Liver (tissue), 8 donors: ENCODE measurements at regions not wholly inside any gene's neighbourhood (a gene's known extent, or its start where the extent isn't known, plus 50 kb on each side); places are given as distances from the start of the nearest gene placed in this dataset.

Experiments used
- DNase-seq: peaks from one replicate; pipeline ENCODE4 v3.0.0-alpha.2; 2017; ENCODE audit warnings: low spot score
- H3K27ac ChIP-seq, 2 donors: one replicate each; pipeline ENCODE4 v1.7.0; 2013; ENCODE audit warnings: inconsistent platforms in 2 of 2, low read length in 2 of 2, control low read depth in 1 of 2, low read depth in 1 of 2, mild to moderate bottlenecking in 1 of 2
- H3K27me3 ChIP-seq, 4 donors: one replicate each; pipeline versions ENCODE4 v1.6.1 to v1.7.0; 2013; ENCODE audit warnings: low read length in 3 of 4, inconsistent platforms in 1 of 4, mild to moderate bottlenecking in 1 of 4, moderate library complexity in 1 of 4; ENCODE audit not compliant: control insufficient read depth in 4 of 4, insufficient read depth in 4 of 4
- H3K36me3 ChIP-seq, 4 donors: one replicate each; pipeline versions ENCODE4 v1.6.1 to v1.7.0; 2013; ENCODE audit warnings: low read length in 3 of 4, mild to moderate bottlenecking in 3 of 4, low read depth in 1 of 4, moderate library complexity in 1 of 4; ENCODE audit not compliant: control insufficient read depth in 4 of 4, insufficient read depth in 3 of 4
- H3K4me1 ChIP-seq, 4 donors: one replicate each; pipeline versions ENCODE4 v1.6.1 to v1.7.0; 2013; ENCODE audit warnings: low read length in 3 of 4, mild to moderate bottlenecking in 3 of 4, moderate library complexity in 1 of 4; ENCODE audit not compliant: control insufficient read depth in 4 of 4, insufficient read depth in 4 of 4
- H3K4me3 ChIP-seq, 3 donors: one replicate each; pipeline versions ENCODE4 v1.6.1 to v1.7.0; 2013; ENCODE audit warnings: low read length in 3 of 3, control low read depth in 1 of 3, low read depth in 1 of 3, mild to moderate bottlenecking in 1 of 3
- H3K9ac ChIP-seq, 2 donors: one replicate each; pipeline ENCODE4 v1.7.0; 2013; ENCODE audit warnings: low read length in 2 of 2, mild to moderate bottlenecking in 2 of 2, moderate library complexity in 2 of 2, control low read depth in 1 of 2, low read depth in 1 of 2
- H3K9me3 ChIP-seq, 4 donors: one replicate each; pipeline versions ENCODE4 v1.6.1 to v1.7.0; 2013; ENCODE audit warnings: low read length in 3 of 4; ENCODE audit not compliant: control insufficient read depth in 4 of 4
- FOXA1 ChIP-seq: IDR thresholded peaks from 2 replicates; pipeline ENCODE4 v1.6.1; 2016; ENCODE audit warnings: antibody characterized with exemption
- FOXA2 ChIP-seq: IDR thresholded peaks from 2 replicates; pipeline ENCODE4 v1.6.1; 2016; ENCODE audit warnings: antibody characterized with exemption
- JUND ChIP-seq, 2 donors: IDR thresholded peaks; 2 replicates each; pipeline ENCODE4 v1.6.1; 2016; ENCODE audit warnings: antibody characterized with exemption in 2 of 2
- NR2F2 ChIP-seq: IDR thresholded peaks from 2 replicates; pipeline ENCODE4 v1.6.1; 2016; ENCODE audit warnings: antibody characterized with exemption
- RAD21 ChIP-seq, 2 donors: IDR thresholded peaks; 2 replicates each; pipeline ENCODE4 v1.6.1; 2016; ENCODE audit warnings: antibody characterized with exemption in 2 of 2, mild to moderate bottlenecking in 2 of 2
- RXRA ChIP-seq, 2 donors: IDR thresholded peaks; 2 replicates each; pipeline ENCODE4 v1.6.1; 2017 to 2018; ENCODE audit warnings: antibody characterized with exemption in 2 of 2, mild to moderate bottlenecking in 1 of 2
- SP1 ChIP-seq: IDR thresholded peaks from 2 replicates; pipeline ENCODE4 v1.6.1; 2018; ENCODE audit warnings: antibody characterized with exemption, mild to moderate bottlenecking
- TAF1 ChIP-seq: conservative IDR thresholded peaks from 2 replicates; pipeline ENCODE4 v1.6.1; 2016; ENCODE audit warnings: antibody characterized with exemption, mild to moderate bottlenecking
- WGBS: extraction: QIAGEN DNeasy Blood & Tissue Kit; methylation state at CpG from one replicate; pipeline ENCODE4 v1.1.7; 2013; 5-methylcytosine and 5-hydroxymethylcytosine counted together
- TF ChIP-seq, protein P1 (sequence below): IDR thresholded peaks from 2 replicates; pipeline ENCODE4 v1.6.1; 2016; ENCODE audit warnings: antibody characterized with exemption
- TF ChIP-seq, protein P2 (sequence below): fragments of 150-350 bp; IDR thresholded peaks from 2 replicates; pipeline ENCODE4 v1.5.1; 2017; ENCODE audit warnings: improper control_type of control experiment, low read depth, low read length; ENCODE audit not compliant: missing input control
- TF ChIP-seq, protein P3 (sequence below): IDR thresholded peaks from 2 replicates; pipeline ENCODE4 v1.6.1; 2016; ENCODE audit warnings: antibody characterized with exemption
- TF ChIP-seq, protein P4 (sequence below): IDR thresholded peaks from 2 replicates; pipeline ENCODE4 v1.6.1; 2016; ENCODE audit warnings: antibody characterized with exemption, mild to moderate bottlenecking
- donor health status: healthy.
- donor health status: healthy.
- donor health status: healthy.
- donor health status: healthy.
- donor health status: healthy.

DNA sequence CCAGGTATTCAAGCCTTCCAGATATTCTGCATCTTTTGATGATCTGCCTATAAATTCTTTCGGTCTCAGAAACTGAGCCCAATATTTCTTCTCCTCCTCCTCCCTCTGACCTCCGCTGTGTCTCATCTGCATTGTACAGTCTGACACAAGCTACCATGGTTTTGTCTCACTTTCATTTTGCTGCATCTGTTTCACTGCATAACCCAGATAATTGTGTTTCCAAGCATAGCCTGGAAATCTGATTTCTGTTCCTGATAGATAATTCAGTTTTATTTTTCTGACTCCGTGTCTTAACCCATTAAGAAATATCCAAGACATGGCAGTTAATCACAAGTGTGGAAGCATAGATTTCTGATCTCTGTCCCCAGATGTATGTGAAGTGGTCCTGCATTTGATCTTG, 374.2 kb upstream of the SEMA3A start:
- 75% methylated on average over 3 of the region's 3 CpGs for whole genome bisulfite sequencing
- Histone ChIP-seq H3K27ac (no peak overlapping the region), H3K4me3 (no peak overlapping the region), H3K36me3 (no peaks in the 10 kb centered on the region), H3K4me1 (no peaks in the 10 kb centered on the region), H3K9ac (no peak overlapping the region), H3K9me3 (no peaks in the 10 kb centered on the region), H3K27me3 (no peaks in the 10 kb centered on the region)
- no peak for DNase-seq
- TF ChIP-seq, protein P1, sequence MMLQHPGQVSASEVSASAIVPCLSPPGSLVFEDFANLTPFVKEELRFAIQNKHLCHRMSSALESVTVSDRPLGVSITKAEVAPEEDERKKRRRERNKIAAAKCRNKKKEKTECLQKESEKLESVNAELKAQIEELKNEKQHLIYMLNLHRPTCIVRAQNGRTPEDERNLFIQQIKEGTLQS = no peak
- TF ChIP-seq RXRA (IDR thresholded peaks at IDR 0.05) (no peak), FOXA2 (no peak), TAF1 (no peak), FOXA1 (no peak), RAD21 (IDR thresholded peaks at IDR 0.05) (no peak)
- TF ChIP-seq, protein P2, sequence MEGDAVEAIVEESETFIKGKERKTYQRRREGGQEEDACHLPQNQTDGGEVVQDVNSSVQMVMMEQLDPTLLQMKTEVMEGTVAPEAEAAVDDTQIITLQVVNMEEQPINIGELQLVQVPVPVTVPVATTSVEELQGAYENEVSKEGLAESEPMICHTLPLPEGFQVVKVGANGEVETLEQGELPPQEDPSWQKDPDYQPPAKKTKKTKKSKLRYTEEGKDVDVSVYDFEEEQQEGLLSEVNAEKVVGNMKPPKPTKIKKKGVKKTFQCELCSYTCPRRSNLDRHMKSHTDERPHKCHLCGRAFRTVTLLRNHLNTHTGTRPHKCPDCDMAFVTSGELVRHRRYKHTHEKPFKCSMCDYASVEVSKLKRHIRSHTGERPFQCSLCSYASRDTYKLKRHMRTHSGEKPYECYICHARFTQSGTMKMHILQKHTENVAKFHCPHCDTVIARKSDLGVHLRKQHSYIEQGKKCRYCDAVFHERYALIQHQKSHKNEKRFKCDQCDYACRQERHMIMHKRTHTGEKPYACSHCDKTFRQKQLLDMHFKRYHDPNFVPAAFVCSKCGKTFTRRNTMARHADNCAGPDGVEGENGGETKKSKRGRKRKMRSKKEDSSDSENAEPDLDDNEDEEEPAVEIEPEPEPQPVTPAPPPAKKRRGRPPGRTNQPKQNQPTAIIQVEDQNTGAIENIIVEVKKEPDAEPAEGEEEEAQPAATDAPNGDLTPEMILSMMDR = no peak
- TF ChIP-seq, protein P3, sequence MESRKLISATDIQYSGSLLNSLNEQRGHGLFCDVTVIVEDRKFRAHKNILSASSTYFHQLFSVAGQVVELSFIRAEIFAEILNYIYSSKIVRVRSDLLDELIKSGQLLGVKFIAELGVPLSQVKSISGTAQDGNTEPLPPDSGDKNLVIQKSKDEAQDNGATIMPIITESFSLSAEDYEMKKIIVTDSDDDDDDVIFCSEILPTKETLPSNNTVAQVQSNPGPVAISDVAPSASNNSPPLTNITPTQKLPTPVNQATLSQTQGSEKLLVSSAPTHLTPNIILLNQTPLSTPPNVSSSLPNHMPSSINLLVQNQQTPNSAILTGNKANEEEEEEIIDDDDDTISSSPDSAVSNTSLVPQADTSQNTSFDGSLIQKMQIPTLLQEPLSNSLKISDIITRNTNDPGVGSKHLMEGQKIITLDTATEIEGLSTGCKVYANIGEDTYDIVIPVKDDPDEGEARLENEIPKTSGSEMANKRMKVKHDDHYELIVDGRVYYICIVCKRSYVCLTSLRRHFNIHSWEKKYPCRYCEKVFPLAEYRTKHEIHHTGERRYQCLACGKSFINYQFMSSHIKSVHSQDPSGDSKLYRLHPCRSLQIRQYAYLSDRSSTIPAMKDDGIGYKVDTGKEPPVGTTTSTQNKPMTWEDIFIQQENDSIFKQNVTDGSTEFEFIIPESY = no peak

DNA sequence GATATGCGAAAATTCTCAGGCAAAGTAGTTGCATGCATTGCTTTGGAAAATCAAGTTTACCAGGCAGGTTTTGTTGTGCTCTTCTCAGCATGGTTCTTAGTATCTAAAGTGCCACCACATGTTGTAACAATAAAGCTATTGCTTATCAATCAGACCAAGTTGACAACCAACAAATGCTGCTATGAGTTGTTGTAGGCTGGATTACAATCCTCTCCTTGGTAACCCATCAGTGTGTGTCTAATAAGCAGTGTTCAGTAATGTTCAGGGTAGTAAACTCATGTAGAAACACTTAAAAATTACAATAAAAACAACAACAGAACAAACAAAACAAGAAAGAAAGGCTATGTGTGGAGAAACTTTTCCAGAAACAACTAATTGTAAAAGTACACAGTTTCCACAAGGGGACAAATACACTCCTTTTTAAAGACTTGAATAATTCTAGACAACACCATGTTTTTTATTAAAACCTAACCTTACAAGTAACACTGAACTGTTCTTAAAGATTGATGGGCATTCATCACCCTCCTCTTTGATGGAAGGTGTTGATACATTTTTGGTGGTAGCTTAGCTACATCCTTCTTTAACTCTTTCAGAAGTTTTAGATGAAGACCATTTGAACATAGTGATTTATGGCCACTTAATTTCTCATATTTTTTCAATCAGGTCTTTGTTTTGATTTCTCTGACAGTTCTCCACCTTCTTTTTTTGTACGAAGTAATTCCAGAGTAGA, 370.9 kb upstream of the SEMA3A start:
- H3K9me3 ChIP-seq = no peaks in the 10 kb centered on the region
- no peak overlapping the region for H3K9ac ChIP-seq
- WGBS = 78% methylated on average over 2 of the region's 2 CpGs
- no peak for DNase-seq
- H3K4me3 ChIP-seq = no peak overlapping the region
- no peaks in the 10 kb centered on the region for H3K27me3 ChIP-seq
- H3K4me1 ChIP-seq = no peaks in the 10 kb centered on the region
- no peaks in the 10 kb centered on the region for H3K36me3 ChIP-seq
- H3K27ac ChIP-seq = no peak overlapping the region
- TF ChIP-seq SP1 (no peak), NR2F2 (no peak), TAF1 (no peak), RXRA (IDR thresholded peaks at IDR 0.05) (no peak), RAD21 (IDR thresholded peaks at IDR 0.05) (no peak), FOXA1 (no peak), JUND (IDR thresholded peaks at IDR 0.05) (no peak)
- TF ChIP-seq, protein P1 = no peak
- TF ChIP-seq, protein P4, sequence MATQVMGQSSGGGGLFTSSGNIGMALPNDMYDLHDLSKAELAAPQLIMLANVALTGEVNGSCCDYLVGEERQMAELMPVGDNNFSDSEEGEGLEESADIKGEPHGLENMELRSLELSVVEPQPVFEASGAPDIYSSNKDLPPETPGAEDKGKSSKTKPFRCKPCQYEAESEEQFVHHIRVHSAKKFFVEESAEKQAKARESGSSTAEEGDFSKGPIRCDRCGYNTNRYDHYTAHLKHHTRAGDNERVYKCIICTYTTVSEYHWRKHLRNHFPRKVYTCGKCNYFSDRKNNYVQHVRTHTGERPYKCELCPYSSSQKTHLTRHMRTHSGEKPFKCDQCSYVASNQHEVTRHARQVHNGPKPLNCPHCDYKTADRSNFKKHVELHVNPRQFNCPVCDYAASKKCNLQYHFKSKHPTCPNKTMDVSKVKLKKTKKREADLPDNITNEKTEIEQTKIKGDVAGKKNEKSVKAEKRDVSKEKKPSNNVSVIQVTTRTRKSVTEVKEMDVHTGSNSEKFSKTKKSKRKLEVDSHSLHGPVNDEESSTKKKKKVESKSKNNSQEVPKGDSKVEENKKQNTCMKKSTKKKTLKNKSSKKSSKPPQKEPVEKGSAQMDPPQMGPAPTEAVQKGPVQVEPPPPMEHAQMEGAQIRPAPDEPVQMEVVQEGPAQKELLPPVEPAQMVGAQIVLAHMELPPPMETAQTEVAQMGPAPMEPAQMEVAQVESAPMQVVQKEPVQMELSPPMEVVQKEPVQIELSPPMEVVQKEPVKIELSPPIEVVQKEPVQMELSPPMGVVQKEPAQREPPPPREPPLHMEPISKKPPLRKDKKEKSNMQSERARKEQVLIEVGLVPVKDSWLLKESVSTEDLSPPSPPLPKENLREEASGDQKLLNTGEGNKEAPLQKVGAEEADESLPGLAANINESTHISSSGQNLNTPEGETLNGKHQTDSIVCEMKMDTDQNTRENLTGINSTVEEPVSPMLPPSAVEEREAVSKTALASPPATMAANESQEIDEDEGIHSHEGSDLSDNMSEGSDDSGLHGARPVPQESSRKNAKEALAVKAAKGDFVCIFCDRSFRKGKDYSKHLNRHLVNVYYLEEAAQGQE = no peak
